NCI-H345 (cell line): ENCODE measurements at regions not wholly inside any gene's neighbourhood (a gene's known extent, or its start where the extent isn't known, plus 50 kb on each side); places are given as distances from the start of the nearest gene placed in this dataset.
A peak's percentile ranks its signal among the peaks of the same experiment; 100 is the strongest.
"Not testable (repeated sequence)": the region's sequence is repeated elsewhere in the genome, so short reads cannot be mapped to it uniquely, and the experiment has no call there.

Experiments
- DNase-seq: peaks from one replicate; lab custom pipeline; 2025; lab: John Stamatoyannopoulos, UW

DNA sequence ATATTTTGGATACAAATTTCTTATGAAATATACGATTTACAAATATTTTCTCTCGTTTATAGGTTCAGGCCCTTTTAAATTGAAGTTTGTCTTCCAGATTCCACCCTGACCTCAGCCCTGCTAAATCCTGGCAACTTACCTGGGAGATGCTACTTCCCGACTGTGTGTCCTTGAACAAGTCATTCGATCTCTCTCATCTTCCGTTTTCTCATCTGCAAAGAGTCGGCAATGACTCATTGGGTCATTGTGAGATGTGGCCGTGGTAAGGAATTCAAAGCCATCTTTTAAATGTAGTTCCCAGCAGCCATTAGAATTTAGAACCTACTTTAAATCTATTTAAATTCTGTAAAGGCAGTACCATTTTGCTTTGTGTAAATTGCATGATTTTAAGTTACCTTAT, 72.5 kb downstream of the LHX2 start:
- no peak for DNase-seq

DNA sequence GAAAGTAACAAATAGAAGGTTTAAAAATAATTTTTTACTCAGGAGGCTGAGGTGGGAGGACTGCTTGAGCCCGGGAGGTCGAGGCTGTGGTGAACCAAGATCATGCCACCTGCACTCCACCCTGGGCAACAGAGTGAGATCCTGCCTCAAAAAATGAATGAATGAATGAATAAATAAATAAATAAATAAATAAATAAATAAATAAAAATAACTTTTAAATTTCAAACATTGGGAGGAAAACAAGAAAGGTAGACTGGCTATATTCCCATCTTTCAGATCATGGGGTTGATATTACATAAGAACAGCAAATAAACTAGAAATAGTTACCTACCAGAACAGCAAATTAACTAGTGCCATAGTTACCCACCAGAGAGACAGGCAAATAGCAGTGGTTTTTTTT, 75.7 kb downstream of the LHX2 start:
- no peak for DNase-seq

DNA sequence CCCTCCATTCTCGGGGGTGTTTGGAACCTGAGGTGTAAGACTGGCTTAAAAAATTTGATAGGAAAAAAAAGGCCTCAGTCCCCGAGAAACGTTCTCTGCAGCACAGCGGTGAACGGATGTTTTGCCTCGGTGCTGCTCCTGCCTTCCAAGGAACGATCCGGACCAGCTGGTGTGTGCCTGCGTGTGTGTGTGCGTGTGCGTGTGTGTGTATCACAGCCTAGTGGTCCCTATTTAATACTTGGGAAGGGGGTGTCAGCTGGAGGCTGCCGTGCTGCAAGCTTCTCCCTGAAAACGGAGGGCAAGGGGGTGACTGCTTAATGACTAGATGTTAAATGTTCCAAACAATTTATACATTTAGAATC, 76.9 kb downstream of the LHX2 start:
- no peak for DNase-seq

DNA sequence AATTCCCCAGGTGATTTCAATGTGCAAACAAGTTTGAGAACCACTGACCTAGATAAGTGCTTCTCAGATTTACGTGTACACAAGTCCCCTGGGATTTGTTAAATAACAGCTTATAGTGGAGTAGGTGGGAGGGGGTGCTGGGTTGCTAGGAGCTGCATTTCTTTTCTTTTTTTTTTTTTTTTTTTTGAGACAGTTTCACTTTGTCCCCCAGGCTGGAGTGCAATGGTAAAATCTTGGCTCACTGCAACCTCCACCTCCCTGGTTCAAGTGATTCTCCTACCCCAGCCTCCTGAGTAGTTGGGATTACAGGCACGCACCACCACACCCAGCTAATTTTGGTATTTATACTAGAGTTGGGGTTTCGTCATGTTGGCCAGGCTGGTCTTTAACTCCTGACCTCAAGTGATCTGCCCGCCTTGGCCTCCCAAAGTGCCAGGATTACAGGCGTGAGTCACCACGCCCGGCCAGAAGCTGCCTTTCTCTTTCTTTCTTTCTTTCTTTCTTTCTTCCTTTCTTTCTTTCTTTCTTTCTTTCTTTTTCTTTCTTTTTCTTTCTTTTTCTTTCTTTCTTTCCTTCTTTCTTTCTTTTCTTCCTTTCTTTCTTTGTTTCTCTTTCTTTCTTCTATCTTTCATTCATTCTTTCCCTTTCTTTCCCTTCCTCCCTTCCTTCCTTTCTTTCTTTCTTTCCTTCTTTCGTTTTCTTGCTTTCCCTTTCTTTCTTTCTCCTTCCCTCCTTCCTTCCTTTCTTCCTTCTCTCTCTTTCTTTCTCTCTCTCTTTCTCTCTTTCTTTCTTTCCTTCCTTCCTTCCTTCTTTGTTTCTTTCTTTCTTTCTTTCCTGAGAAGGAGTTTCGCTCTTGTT, 78.3 kb downstream of the LHX2 start:
- peak; percentile 83 for DNase-seq

DNA sequence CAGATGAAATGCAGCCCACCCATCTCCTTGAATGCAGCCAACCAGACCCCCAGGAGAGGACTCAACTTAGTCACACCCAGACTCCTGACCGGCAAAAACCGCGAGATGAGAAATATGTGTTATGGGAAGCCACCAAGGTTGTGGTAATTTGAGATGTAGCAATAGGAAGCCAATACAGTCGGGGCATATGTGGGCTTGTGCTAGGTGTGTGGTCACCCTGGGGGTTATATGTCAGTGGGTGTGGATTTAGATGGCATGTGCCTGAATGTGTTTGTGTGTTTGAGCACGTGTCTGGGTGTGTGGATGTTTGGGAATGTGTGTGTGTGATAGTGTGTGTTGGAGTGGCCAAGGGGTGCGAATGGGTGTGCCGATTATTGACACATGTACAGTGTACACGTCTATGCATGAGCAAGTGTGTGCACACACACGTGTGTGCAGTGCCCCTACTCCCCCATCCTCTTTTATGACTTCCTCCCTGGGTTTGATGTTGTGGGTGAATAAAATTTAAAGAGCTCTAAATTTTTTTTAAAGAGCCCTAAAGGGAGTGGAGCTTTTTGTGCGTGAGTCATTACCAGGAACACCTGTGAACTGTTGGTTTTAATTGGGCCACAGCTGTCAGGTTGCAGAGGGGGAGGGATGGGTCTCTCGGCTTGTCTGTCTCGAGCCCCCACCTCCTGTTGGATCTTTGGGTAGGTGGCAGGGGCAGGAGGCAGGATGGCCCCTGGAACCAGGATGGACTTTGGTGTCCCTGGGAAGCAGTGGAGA, 86.8 kb downstream of the LHX2 start:
- DNase-seq, result no peak

DNA sequence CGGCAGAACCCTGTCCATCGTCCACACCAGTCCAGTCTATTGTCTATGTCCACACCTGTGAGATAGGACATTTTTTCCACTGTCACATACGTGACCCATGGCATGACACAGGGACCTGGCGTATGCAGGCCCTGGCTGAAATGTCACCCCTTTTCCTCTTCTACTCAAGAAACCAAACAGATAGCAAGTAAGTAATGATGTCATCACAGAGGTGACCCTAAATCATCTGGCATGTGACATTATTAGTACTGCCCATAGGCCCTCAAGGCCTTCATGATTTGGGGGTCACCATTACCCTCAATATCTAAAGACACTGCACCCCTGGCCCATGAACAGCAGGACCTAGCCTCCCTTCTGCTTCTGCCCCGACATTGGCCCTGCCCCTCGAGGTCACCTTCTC, 88.3 kb downstream of the LHX2 start:
- DNase-seq, result no peak

DNA sequence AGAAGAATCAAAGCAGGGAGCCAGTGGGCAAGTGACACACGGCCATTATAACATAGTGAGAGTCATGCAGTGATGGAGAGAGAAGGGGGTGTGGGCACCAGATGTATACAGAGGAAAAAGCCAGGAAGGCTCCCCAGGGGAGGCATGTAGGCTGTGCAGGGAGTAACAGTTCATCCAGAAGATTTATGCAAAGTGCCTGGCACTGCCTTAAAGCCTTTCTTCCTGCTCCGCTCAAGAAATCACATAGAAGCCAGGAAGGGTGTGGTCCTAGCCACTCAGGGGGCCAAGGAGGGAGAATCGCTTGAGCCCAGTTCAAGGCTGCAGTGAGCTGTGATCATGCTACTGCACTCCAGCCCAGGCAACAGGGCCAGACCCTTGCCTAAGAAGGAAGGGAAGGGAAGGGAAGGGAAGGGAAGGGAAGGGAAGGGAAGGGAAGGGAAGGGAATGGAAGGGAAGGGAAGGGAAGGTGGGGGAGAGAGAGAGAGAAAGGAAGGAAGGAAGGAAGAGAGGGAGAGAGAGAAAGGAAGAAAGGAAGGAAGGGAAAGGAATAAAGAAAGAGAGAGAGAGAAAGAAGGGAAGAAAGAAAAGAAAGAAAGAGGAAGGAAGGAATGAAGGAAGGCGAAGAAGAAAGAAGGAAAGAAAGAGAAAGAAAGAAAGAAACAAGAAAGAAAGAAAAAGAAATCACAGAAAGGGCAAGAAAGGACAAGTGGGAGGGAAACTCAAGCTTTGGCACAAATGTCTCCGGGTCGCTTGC, 89.8 kb downstream of the LHX2 start:
- DNase-seq, result no peak

DNA sequence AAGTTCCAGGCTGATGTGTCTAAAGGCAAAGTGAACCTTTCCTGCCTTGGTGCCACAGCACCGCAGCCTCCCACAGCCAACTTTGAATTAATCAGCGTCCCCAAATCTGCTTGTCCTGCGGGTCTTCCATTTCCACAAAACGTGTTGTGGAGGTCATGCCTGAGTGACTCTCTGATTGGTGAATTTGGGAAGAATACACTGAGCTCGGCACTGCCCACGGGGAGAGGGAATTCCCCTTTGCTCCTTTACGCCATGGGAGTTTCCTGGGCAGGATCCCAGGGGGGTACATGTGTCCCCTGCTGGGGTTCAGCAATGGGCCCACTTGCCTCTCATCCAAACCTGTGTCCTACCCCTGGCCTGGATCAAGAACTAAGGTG, 90.4 kb downstream of the LHX2 start:
- no peak for DNase-seq

DNA sequence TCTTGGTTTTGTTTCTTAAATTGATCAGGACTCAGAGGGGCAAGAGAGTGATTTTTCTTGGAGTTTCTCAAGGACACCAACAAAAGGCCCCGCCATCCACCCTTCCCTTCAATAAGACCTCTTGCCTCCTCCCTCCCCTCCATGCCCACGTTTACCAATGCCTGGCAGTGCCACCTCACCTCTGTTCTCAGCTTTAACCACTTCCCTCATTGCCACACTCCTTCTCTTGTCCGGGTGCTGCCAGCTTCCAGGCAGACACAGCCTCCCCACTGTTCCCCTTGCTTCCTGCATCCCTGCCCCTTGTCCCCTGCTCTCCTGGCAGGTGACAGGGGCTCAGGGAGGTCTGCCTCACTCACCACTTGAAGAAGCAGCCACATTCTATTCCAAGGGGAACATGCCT, 90.8 kb downstream of the LHX2 start:
- DNase-seq, result no peak

DNA sequence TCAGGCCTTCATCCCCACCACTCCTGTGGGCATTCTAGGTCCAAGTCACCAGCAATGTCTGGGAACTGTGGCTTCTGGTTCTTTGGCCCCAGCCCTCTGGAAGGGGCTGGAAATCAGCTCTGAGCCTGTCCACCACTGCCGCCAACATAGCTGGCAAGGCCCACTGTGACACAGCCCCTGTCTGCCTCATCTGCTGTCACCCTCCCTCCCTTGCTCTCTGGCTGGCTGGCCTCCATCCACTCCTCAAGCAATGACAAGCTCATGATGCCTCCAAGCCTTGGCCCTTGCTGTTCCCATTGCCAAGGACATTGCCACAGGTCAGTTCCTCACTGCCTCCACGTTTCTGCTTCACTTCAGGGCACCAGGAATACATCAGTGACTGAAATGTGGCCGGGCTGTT, 93.7 kb downstream of the LHX2 start:
- no peak for DNase-seq

DNA sequence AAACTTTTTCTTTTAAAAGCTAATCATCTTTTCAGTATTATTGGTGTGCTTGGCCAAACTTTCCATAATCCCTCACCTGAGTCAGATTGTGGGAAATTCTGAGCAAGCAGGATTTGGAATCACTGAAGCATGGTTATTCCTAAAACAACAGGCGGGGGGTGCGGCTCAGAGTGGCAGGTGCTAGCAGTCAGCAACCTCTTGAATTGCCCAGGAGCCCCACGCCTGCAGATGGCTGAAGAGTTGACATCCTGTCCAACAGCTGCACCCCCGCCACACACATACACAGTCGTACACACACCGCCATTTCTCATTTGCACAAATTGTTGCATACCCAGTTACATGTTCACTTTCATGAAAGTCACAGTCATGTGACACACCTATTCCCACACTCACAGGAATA, 96.6 kb downstream of the LHX2 start:
- DNase-seq, result peak; percentile 83

DNA sequence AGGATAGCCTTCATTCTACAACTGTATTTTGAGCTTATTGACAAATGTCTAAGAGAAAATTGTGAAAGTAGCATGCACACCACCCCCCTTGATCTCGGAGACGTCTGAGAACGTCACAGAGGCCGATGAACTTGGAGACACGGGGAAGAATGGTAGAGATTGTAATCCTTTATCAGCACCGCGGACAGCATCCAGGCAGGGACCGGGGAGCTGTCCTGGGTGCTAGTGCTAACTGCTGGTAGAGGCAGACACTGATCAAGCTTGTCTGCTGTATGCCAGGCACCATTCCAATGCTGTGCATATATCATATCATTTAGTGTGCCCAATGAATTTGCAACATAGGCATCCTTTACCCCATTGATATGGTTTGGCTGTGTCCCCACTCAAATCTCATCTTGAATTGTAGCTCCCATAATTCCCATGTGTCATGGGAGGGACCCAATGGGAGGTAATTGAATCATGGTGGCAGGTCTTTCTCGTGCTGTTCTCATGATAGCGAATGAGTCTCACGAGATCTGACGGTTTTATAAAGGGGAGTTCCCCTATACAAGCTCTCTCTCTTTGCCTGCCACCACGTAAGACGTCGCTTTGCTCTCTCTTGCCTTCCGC, 98.8 kb downstream of the LHX2 start:
- DNase-seq, result no peak

DNA sequence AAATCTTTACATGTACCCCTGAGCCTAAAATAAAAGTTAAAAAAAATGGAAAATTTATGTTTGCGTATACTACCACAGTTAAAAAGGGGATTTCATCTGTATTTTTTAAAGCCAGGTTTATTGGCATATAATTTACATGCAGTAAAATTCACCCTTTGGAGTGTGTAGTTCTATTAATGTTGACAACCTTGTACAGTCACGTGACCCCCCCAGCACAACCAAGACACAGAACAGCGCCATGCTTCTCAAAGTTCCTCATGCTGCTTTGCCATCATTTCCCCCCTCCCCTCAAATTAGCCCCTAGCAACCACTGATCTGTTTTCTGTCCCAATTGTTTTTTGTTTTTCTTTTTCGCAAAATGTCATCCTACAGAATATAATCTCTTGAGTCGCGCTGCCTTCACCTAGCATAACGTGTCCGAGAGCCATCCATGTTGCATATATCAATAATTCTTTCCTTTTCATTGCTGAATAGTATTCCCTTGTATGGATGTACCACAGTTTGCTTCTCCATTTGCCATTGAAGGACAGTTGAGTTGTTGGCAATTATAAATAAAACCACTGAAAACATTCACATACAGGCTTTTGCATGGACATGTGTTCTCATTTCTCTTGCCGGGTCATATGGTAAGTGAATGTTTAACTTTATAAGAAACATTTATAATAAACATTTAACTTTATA, 105.3 kb downstream of the LHX2 start:
- no peak for DNase-seq

DNA sequence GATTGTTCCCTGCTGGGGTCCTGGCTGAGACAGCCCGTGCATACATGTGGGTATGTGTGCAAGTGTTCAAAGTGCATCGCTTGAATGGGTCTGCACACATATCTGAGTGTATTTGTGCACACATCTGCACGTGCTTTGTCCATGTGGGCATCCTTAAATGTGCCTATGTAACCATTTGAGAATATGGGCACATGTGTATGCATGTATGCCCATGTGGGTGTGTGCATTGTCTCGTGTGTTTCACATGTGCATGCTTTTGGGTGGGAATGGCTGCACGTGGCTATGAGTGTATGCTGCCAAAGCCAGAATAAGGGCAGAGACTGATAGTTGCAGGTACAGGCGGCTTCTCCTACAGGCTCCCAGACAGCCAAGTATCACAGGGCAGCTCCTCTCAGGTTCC, 107.3 kb downstream of the LHX2 start:
- DNase-seq, result no peak

DNA sequence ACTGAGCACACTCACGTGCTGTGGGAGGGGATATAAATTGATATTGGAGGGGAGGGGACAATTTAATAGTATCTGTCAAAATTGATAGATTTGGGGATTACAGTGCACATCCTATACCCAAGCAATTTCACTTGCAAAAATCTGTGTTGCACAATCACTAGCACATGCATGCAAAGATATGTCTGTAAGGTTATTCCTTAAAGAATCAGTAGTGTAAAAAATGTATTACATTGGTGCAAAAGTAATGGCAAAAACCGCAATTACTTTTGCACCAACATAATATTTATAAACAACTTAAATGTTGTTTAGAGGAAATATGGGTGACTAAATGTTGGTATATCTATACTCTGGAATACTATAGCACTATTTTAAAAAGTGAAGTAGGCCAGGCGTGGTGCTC, 108.7 kb downstream of the LHX2 start:
- DNase-seq, result no peak

DNA sequence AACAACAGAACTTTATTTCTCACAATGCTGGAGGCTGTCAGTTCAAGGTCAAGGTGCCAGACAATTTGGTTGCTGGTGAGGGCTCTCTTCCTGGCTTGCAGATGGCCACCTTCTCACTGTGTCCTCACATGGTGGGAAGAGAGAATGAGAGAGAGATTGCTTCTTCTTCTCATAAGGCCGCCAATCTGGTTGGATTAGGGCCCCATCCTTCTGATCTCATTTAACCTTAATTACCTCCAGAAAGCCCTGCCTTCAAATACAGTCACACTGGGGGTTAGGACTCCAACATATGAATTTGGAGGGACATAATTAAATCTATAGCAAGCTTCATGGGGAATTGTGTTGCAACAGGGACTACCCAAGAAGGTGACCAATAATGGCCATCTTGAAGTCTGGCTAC, 110.2 kb downstream of the LHX2 start:
- DNase-seq, result no peak

DNA sequence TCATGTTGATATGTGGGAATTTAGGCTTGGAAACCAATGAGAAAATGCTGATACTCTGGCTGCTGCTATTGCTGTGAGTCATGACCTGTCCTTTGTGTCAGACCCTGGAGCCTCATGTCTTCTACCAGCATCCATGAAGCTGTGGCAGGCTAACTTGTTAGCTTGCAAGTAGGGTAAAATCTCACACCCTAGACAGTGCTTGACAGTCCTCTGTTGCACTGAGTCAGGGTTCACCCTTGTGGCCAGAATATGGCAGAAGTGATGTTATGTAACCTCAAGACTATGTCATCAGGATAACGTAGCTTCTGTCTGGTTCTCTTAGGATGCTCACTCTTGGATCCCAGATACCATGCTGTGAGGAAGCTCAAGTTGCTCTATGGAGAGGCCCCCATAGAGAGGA, 110.8 kb downstream of the LHX2 start:
- DNase-seq, result no peak

DNA sequence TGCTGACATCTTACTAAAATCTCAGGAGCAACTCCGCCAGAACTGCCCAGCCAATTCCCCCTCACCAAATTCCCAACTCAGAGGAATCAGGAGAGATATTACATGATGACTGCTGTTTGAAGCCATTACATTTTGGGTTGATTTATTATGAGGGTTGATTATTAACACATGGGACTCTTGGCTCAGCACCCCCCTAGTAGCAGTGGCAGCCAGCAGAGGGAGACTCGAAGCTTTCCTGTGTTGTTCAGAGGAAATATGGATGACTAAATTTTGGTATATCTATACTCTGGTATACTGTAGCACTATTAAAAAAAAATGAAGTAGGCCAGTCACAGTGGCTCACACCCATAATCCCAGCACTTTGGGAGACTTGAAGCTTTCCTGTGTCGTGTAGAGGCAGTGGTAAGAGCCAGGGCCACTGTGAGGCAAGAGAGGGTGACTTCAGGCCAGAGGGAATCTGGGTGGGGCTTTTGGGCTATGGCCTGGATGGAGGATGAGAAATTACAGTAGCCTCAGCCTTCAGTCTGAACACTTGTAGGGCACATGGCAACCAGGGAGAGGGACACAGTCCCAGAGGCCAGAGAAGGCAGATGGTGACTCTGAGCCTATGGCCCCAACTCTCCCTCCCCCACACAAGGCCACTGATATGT, 111.4 kb downstream of the LHX2 start:
- DNase-seq, result no peak

DNA sequence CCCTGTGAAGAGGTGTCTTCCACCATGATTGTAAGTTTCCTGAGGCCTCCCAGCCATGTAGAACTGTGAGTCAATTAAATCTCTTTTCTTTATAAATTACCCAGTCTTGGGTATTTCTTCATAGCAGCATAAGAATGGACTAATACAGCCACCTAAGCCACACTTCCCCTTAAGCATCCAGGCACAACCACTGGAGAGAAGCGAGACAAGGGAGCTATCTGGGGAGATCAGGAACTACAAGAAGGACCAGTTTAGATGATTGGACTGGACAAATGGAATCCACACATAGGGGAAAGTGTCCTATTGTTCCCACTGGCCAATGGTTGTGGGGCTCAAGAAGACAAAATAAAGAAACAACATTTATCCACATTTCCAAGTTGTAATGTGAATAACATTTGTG, 112.1 kb downstream of the LHX2 start:
- DNase-seq, result not testable (repeated sequence)

DNA sequence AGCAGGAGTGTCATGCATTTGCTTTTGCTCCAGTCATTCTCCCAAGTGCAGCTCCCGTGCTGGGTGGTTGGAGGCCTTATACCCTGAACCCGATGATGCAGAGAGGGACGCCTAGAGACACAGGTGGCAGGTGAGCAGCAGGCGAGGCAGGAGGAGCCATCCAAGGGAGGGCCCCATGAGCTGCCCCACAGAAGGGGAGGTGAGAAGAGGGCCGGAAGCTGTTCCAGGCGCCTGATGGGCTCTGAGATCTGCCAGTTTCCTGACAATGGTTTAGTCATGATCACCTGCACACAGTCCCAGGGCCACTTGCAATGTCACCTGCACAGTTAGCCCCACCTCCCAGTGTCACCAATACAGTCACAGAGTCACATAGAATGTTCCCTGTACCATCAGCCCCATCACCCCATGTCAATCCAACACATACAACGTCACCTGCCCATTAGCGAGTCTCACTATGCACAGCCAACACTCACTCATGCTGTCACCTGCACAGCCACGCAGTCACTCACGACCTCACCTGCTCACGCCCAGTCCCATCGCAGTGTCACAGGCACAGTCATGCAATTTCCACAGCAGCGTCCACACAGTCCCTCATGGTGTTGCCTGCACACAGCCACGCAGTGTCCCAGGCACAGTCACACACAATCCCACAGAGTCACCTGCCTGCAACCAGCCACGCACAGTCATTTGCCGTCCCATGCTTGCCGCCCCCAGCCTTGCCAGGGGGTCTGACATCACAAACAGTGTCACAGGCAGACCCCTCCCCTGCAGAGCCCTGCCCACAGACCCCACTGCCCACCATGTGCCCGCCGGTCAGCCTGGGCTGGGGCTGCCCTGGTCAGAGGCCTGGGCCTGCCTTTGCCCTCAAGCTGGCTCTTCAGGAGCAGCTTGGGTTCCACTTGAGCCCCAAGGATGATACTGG, 113.4 kb downstream of the LHX2 start:
- DNase-seq, result peak; percentile 88
